Activated T-cell treated with anti-CD3 and anti-CD28 coated beads, Interleukin-2, amount 50 U/mL, for 24 hours (primary cell): ENCODE measurements at regions not wholly inside any gene's neighbourhood (a gene's known extent, or its start where the extent isn't known, plus 50 kb on each side); places are given as distances from the start of the nearest gene placed in this dataset.

Experiments
- DNase-seq: peaks from one replicate; pipeline ENCODE4 v3.0.0-alpha.2; 2020
- H3K27ac Mint-ChIP-seq: 2 replicates; pipeline ENCODE4 v1.8.0; 2020; ENCODE audit warnings: mild to moderate bottlenecking, mixed read lengths
- H3K27me3 Mint-ChIP-seq: 2 replicates; pipeline ENCODE4 v1.8.0; 2020; ENCODE audit warnings: mixed read lengths
- H3K36me3 Mint-ChIP-seq: 2 replicates; pipeline ENCODE4 v1.8.0; 2020; ENCODE audit warnings: low read depth, mixed read lengths
- H3K4me1 Mint-ChIP-seq: 2 replicates; pipeline ENCODE4 v1.8.0; 2020; ENCODE audit warnings: low read depth, mixed read lengths
- H3K4me3 Mint-ChIP-seq: 2 replicates; pipeline ENCODE4 v1.8.0; 2020; ENCODE audit warnings: mild to moderate bottlenecking, moderate library complexity, mixed read lengths
- H3K9me3 Mint-ChIP-seq: 2 replicates; pipeline ENCODE4 v1.8.0; 2020; ENCODE audit warnings: mixed read lengths

DNA sequence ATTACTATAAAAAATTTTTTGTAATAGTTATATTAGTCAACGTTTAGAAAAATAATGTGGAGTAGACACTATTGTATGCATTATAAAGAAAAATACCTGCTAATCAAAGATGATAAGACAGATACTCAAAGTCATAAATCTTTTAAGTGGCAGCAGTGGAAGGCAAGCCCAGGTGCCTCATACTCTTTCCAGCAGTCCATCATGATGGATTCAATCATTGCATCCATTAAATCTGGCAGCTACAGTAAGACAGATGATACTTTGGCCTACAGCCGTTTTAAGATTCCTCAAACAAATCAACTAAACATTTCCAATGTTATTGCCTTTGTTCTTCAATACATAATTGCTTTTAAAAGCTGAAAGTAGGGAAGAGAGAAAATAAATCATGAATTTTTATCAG, 1392.9 kb upstream of the NUDT12 start:
- Mint-ChIP-seq H3K4me3 (no peak overlapping the region), H3K27ac (no peak overlapping the region), H3K9me3 (peaks cover 19% of the 10 kb centered on the region), H3K27me3 (no peaks in the 10 kb centered on the region), H3K36me3 (no peaks in the 10 kb centered on the region), H3K4me1 (no peaks in the 10 kb centered on the region)
- DNase-seq, result no peak

GRCh38 chr5:104952876-104953275, 1390.3 kb upstream of the NUDT12 start:
- DNase-seq, result no peak
- Mint-ChIP-seq H3K27ac (no peak overlapping the region), H3K4me1 (no peaks in the 10 kb centered on the region), H3K27me3 (no peaks in the 10 kb centered on the region), H3K36me3 (no peaks in the 10 kb centered on the region), H3K4me3 (no peak overlapping the region), H3K9me3 (peaks cover 18% of the 10 kb centered on the region)

DNA sequence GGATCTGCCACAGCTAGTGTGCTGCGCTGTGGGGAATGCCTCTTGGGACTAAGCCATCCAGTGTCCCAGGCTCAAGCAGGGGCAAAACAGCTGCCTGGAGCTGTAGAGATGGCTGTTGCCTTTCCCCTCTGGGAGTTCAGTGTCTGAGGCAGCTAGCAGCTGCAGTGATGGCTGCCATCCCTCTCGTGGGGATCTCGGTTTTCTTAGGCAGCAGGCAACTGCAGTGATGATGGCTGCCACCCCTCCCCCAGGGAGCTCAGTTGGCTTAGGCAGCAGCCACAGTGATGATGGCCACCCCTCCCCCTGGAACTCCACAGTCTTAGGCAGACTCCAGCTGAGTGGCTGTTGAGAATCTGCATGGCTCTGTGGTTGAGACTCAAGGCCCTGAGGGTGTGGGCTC, 1389.2 kb upstream of the NUDT12 start:
- H3K9me3 Mint-ChIP-seq, result peaks cover 11% of the 10 kb centered on the region
- H3K36me3 Mint-ChIP-seq, result no peaks in the 10 kb centered on the region
- no peak overlapping the region for H3K4me3 Mint-ChIP-seq
- H3K27ac Mint-ChIP-seq, result no peak overlapping the region
- no peaks in the 10 kb centered on the region for H3K27me3 Mint-ChIP-seq
- DNase-seq, result no peak
- H3K4me1 Mint-ChIP-seq, result no peaks in the 10 kb centered on the region

DNA sequence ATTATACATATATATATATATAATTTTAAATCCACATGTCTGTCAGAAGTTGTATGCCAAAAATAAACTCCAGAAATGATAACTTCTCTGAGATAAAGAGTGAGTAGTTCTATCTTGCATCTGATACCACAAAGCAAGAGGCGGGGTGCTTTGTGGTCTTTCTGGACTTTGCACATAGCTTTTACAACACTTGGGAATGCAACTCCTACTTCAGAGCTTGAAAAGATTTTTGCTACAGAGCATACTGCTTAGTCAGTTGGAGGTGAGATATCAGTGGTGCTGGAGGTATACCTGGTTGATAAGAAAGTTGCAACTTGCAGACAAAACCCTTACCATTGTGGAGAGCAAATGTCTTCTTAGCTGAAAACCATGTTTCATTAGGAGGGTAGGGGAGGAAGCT, 1384.5 kb upstream of the NUDT12 start:
- Mint-ChIP-seq H3K4me3 (no peak overlapping the region), H3K4me1 (no peaks in the 10 kb centered on the region), H3K27me3 (no peaks in the 10 kb centered on the region), H3K9me3 (peaks cover 24% of the 10 kb centered on the region), H3K36me3 (no peaks in the 10 kb centered on the region), H3K27ac (no peak overlapping the region)
- DNase-seq, result no peak

DNA sequence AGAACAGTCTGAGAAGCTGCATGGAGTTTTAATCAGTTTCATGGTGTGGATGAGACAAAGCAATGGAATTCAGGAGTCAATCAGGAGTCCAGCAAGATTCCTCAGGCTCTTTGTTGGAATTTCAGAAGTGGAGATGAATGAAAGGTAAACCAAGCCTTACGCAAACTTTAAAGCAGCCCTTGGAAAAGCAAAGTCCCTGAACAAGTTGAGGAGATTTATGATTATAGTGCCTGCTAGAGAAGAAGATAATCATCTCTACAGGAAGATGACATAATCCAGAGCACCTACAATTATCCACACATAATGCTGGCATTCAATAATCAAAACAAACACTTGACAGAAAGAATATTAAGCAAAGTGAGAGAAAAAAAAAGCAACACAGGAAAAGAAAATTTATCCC, 1380.1 kb upstream of the NUDT12 start:
- Mint-ChIP-seq H3K36me3 (no peaks in the 10 kb centered on the region), H3K27me3 (no peaks in the 10 kb centered on the region), H3K4me3 (no peak overlapping the region), H3K27ac (no peak overlapping the region), H3K4me1 (no peaks in the 10 kb centered on the region), H3K9me3 (peaks cover 23% of the 10 kb centered on the region)
- DNase-seq, result no peak

DNA sequence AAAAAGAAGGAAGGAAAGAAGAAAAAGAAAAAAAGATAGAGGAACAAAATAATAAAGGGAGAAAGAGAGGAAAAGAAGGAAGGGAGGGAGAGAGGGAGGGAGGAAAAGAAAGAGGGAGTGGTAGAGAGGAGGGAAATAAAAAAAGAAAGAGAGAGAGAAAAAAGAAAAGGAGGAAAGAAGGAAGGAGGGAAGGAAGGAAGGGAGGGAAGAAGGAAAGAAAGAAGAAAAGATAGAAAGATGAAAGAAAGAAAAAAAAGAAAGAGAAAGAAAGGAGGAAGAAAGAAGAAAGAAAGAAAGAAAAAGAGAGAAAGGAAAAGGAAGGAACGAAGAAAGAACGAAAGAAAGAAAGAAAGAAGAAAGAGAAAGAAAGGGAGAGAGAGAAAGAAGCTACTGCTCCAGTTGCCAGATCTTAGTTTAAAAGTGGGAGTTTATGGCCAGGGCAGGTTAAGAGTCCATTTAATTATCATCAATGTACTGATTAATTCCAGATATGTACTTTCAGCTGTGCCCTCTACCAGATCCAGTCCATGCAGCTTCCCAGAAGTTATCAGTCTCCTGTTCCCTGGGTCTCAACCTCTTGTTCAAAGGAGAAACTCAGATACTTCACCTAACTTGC, 1378.5 kb upstream of the NUDT12 start:
- DNase-seq, result no peak
- Mint-ChIP-seq H3K9me3 (peaks cover 19% of the 10 kb centered on the region), H3K4me3 (no peak overlapping the region), H3K27ac (no peak overlapping the region), H3K27me3 (no peaks in the 10 kb centered on the region), H3K36me3 (no peaks in the 10 kb centered on the region), H3K4me1 (no peaks in the 10 kb centered on the region)

GRCh38 chr5:104937598-104937997, 1375.0 kb upstream of the NUDT12 start:
- no peak for DNase-seq
- H3K36me3 Mint-ChIP-seq, result no peaks in the 10 kb centered on the region
- H3K4me1 Mint-ChIP-seq, result no peaks in the 10 kb centered on the region
- H3K9me3 Mint-ChIP-seq, result peaks cover 21% of the 10 kb centered on the region
- H3K4me3 Mint-ChIP-seq, result no peak overlapping the region
- H3K27ac Mint-ChIP-seq, result no peak overlapping the region
- H3K27me3 Mint-ChIP-seq, result no peaks in the 10 kb centered on the region

- Mint-ChIP-seq H3K4me3 (no peak overlapping the region), H3K27me3 (no peaks in the 10 kb centered on the region), H3K27ac (no peak overlapping the region), H3K9me3 (peaks cover 7% of the 10 kb centered on the region), H3K4me1 (no peaks in the 10 kb centered on the region), H3K36me3 (no peaks in the 10 kb centered on the region)
- no peak for DNase-seq
These were observed 1369.8 kb upstream of the NUDT12 start for GRCh38 chr5:104932431-104932830.

- H3K27me3 Mint-ChIP-seq, result no peaks in the 10 kb centered on the region
- no peaks in the 10 kb centered on the region for H3K36me3 Mint-ChIP-seq
- no peak overlapping the region for H3K4me3 Mint-ChIP-seq
- H3K9me3 Mint-ChIP-seq, result peaks cover 13% of the 10 kb centered on the region
- H3K4me1 Mint-ChIP-seq, result no peaks in the 10 kb centered on the region
- no peak overlapping the region for H3K27ac Mint-ChIP-seq
- no peak for DNase-seq
These were observed 1366.4 kb upstream of the NUDT12 start for GRCh38 chr5:104928906-104929520.

- H3K27me3 Mint-ChIP-seq, result no peaks in the 10 kb centered on the region
- H3K36me3 Mint-ChIP-seq, result no peaks in the 10 kb centered on the region
- no peak overlapping the region for H3K4me3 Mint-ChIP-seq
- H3K9me3 Mint-ChIP-seq, result peaks cover 2% of the 10 kb centered on the region
- no peak overlapping the region for H3K27ac Mint-ChIP-seq
- DNase-seq, result no peak
- H3K4me1 Mint-ChIP-seq, result no peaks in the 10 kb centered on the region
These were observed 1352.6 kb upstream of the NUDT12 start for GRCh38 chr5:104915226-104915625.

DNA sequence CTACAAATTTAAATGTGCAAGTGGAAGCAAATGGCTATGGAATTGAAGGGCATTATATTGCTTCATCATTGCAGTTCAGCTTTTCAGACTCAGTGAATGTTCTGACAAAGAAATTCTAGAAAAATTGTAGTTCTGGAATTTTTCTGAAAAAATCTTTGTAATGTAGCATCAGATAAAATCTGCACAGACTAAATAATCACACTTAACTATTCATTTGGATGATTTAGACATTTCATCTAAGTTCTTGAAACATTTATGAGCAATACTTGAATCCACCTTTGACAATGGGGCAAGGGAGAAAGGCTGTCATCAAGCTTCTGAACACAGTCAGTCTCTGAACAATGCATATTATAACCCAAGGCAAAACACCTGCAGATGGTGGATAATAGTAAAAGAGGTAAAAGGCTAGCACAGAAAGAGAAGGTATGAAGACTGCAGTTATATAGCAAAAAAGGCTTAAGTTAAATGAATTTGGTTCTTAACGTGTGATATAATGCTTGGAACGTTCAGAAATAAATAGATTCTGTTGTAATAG, 1352.0 kb upstream of the NUDT12 start:
- peaks cover 2% of the 10 kb centered on the region for H3K9me3 Mint-ChIP-seq
- no peaks in the 10 kb centered on the region for H3K27me3 Mint-ChIP-seq
- no peak overlapping the region for H3K27ac Mint-ChIP-seq
- H3K4me1 Mint-ChIP-seq, result no peaks in the 10 kb centered on the region
- no peak overlapping the region for H3K4me3 Mint-ChIP-seq
- DNase-seq, result no peak
- H3K36me3 Mint-ChIP-seq, result no peaks in the 10 kb centered on the region

GRCh38 chr5:104913841-104914281, 1351.3 kb upstream of the NUDT12 start:
- Mint-ChIP-seq H3K9me3 (peaks cover 2% of the 10 kb centered on the region), H3K4me1 (no peaks in the 10 kb centered on the region), H3K4me3 (no peak overlapping the region), H3K36me3 (no peaks in the 10 kb centered on the region), H3K27me3 (no peaks in the 10 kb centered on the region), H3K27ac (no peak overlapping the region)
- DNase-seq, result no peak

GRCh38 chr5:104909803-104910202, 1347.2 kb upstream of the NUDT12 start:
- Mint-ChIP-seq H3K9me3 (peaks cover 6% of the 10 kb centered on the region), H3K4me3 (no peak overlapping the region), H3K27ac (no peak overlapping the region), H3K4me1 (no peaks in the 10 kb centered on the region), H3K36me3 (no peaks in the 10 kb centered on the region), H3K27me3 (no peaks in the 10 kb centered on the region)
- no peak for DNase-seq

DNA sequence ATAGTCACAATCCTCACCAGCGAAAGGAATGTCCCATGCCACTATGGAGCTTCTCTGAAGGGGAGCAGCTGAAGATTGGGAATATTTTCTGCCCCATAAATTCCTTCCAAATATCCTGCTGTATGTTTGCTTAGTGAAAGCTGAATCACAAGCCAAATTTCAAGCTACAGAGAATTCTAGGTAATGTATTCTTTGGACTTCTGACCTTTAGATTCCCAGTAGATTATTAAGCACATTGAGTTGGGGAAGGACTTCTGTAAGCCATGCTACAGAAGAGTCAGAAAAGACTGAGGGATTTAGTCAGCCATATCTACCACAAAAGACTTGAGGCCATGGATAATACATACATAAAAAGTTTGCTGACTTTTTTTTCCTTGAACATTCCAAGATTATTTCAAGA, 1342.0 kb upstream of the NUDT12 start:
- H3K27me3 Mint-ChIP-seq, result no peaks in the 10 kb centered on the region
- DNase-seq, result no peak
- H3K4me3 Mint-ChIP-seq, result no peak overlapping the region
- H3K36me3 Mint-ChIP-seq, result no peaks in the 10 kb centered on the region
- H3K27ac Mint-ChIP-seq, result no peak overlapping the region
- no peaks in the 10 kb centered on the region for H3K4me1 Mint-ChIP-seq
- peaks cover 3% of the 10 kb centered on the region for H3K9me3 Mint-ChIP-seq

- Mint-ChIP-seq H3K4me1 (no peaks in the 10 kb centered on the region), H3K36me3 (no peaks in the 10 kb centered on the region), H3K4me3 (no peak overlapping the region), H3K27ac (no peak overlapping the region), H3K27me3 (no peaks in the 10 kb centered on the region), H3K9me3 (peaks cover 6% of the 10 kb centered on the region)
- DNase-seq, result no peak
These were observed 1341.4 kb upstream of the NUDT12 start for GRCh38 chr5:104903941-104904340.
